HCT116 (cell line): ENCODE measurements at regions not wholly inside any gene's neighbourhood (a gene's known extent, or its start where the extent isn't known, plus 50 kb on each side); places are given as distances from the start of the nearest gene placed in this dataset.

Experiments
- ATAC-seq: fragments of 200-7000 bp; cut with Tn5 transposase; 2 replicates; pipeline ENCODE4 v1.9.1; 2020; ENCODE audit warnings: mild to moderate bottlenecking, moderate library complexity
- BruUV-seq: library from RNA; stranded (reverse); fragments of 400-500 nt; replicated peaks from 2 replicates; lab custom pipeline; 2021; lab: Mats Ljungman, UMichigan
- CTCF ChIA-PET: fragments of 300-600 bp; sonication (Branson Sonifier 250); formaldehyde crosslinking; loops from one replicate; lab custom pipeline; 2021; ENCODE audit warnings: antibody characterized with exemption; lab: Charles Lee
- POLR2A ChIA-PET: fragments of 300-600, 350-600 bp; sonication (Branson Sonifier 250); formaldehyde crosslinking; loops from one replicate; lab custom pipeline; 2021; ENCODE audit warnings: antibody characterized with exemption; lab: Charles Lee
- RAD21 ChIA-PET, 2 experiments: fragments of 300-600 bp; sonication (Branson Sonifier 250); formaldehyde crosslinking; loops; one replicate each; lab custom pipeline; 2023; ENCODE audit warnings: low total read pairs in 2 of 2; ENCODE audit not compliant: uncharacterized antibody in 2 of 2, unreplicated experiment in 2 of 2, low non-redundant PET in 1 of 2; lab: Charles Lee
- DNase-seq: peaks from one replicate; pipeline ENCODE4 v3.0.0-alpha.2; 2010; ENCODE audit warnings: low read depth, low spot score
- H2AFZ ChIP-seq: fragments of 200-600 bp; shearing (Covaris generic), sonication (generic); 2 replicates; pipeline ENCODE4 v1.6.1; 2017; ENCODE audit warnings: low read depth, mixed run types, mixed read lengths, antibody characterized with exemption, low read length; ENCODE audit not compliant: poor library complexity, severe bottlenecking
- H3K27ac ChIP-seq: 2 replicates; pipeline ENCODE4 v1.5.1; 2012; ENCODE audit warnings: low read depth, low read length
- H3K27me3 ChIP-seq: fragments of 200-600 bp; sonication (generic); 2 replicates; pipeline ENCODE4 v1.6.1; 2016; ENCODE audit warnings: mixed run types, low read length, mixed read lengths; ENCODE audit not compliant: insufficient read depth
- H3K36me3 ChIP-seq, 2 experiments: fragments of 200-500 bp in 1 of 2; fragments of 200-600 bp in 1 of 2; sonication (Bioruptor generic) in 1 of 2; sonication (generic) in 1 of 2; 2 replicates each; pipeline versions ENCODE4 v1.5.1 to v1.6.1; 2014 to 2016; ENCODE audit warnings: low read length in 2 of 2, inconsistent platforms in 1 of 2, mixed read lengths in 1 of 2, mixed run types in 1 of 2; ENCODE audit not compliant: insufficient read depth in 2 of 2, control insufficient read depth in 1 of 2
- H3K4me1 ChIP-seq, 2 experiments: fragments of 200-600 bp in 1 of 2; sonication (generic) in 1 of 2; 2 replicates each; pipeline versions ENCODE4 v1.5.1 to v1.6.1; 2012 to 2017; ENCODE audit warnings: low read length in 2 of 2, inconsistent platforms in 1 of 2, mild to moderate bottlenecking in 1 of 2, mixed read lengths in 1 of 2, mixed run types in 1 of 2, moderate library complexity in 1 of 2; ENCODE audit not compliant: insufficient read depth in 2 of 2, control insufficient read depth in 1 of 2
- H3K4me2 ChIP-seq: fragments of 200-600 bp; sonication (generic); 2 replicates; pipeline ENCODE4 v1.6.1; 2017; ENCODE audit warnings: mixed run types, low read length, mixed read lengths
- H3K4me3 ChIP-seq, 2 experiments: fragments of 200-600 bp in 1 of 2; sonication (generic) in 1 of 2; replicated peaks in 1 of 2; 2 replicates each; pipeline ENCODE4 v1.5.1; 2011 to 2016; ENCODE audit warnings: low read length in 2 of 2, control low read depth in 1 of 2, low read depth in 1 of 2, mild to moderate bottlenecking in 1 of 2, mixed read lengths in 1 of 2, mixed run types in 1 of 2
- H3K79me2 ChIP-seq: fragments of 200-600 bp; sonication (generic); 2 replicates; pipeline ENCODE4 v1.6.1; 2017; ENCODE audit warnings: mild to moderate bottlenecking, mixed run types, low read length, moderate library complexity, mixed read lengths; ENCODE audit not compliant: insufficient read depth
- H3K9ac ChIP-seq: fragments of 200-600 bp; sonication (generic); 2 replicates; pipeline ENCODE4 v1.6.1; 2016; ENCODE audit warnings: low read length, mixed read lengths
- H3K9me2 ChIP-seq: fragments of 200-600 bp; sonication (generic), shearing (Covaris generic); 2 replicates; pipeline ENCODE4 v1.6.1; 2017; ENCODE audit warnings: mixed run types, mild to moderate bottlenecking, moderate library complexity; ENCODE audit not compliant: insufficient read depth
- H3K9me3 ChIP-seq, 2 experiments: fragments of 200-500 bp in 1 of 2; fragments of 200-600 bp in 1 of 2; sonication (Bioruptor generic) in 1 of 2; sonication (generic) in 1 of 2; 2 replicates each; pipeline ENCODE4 v1.6.1; 2014 to 2017; ENCODE audit warnings: low read length in 2 of 2, mixed read lengths in 2 of 2, inconsistent platforms in 1 of 2, low read depth in 1 of 2, mild to moderate bottlenecking in 1 of 2, mixed run types in 1 of 2, moderate library complexity in 1 of 2; ENCODE audit not compliant: control insufficient read depth in 1 of 2, insufficient read depth in 1 of 2
- H4K20me1 ChIP-seq: fragments of 200-600 bp; sonication (generic), shearing (Covaris generic); 2 replicates; pipeline ENCODE4 v1.6.1; 2017; ENCODE audit warnings: mixed run types, mild to moderate bottlenecking, moderate library complexity; ENCODE audit not compliant: insufficient read depth
- CBX3 ChIP-seq: IDR thresholded peaks from 2 replicates; pipeline ENCODE4 v1.6.1; 2012; ENCODE audit warnings: low read depth
- EGR1 ChIP-seq: IDR thresholded peaks from 2 replicates; pipeline ENCODE4 v1.6.1; 2012; ENCODE audit warnings: low read depth
- EZH2 ChIP-seq: fragments of 200-600 bp; sonication (generic); IDR thresholded peaks from 2 replicates; pipeline ENCODE4 v1.6.1; 2017; ENCODE audit warnings: antibody characterized with exemption, mixed run types
- FOSL1 ChIP-seq: IDR thresholded peaks from 2 replicates; pipeline ENCODE4 v1.6.1; 2012; ENCODE audit warnings: low read depth
- SIN3A ChIP-seq: IDR thresholded peaks from 2 replicates; pipeline ENCODE4 v1.6.1; 2012; ENCODE audit warnings: low read depth
- SP1 ChIP-seq: IDR thresholded peaks from 2 replicates; pipeline ENCODE4 v1.6.1; 2012; ENCODE audit warnings: low read depth
- ZFX ChIP-seq: fragments of 450-650 bp; IDR thresholded peaks from 2 replicates; pipeline ENCODE4 v1.6.1; 2017
- intact Hi-C: fragments of 100-400 bp; cut with micrococcal nuclease; formaldehyde crosslinking; loops from 2 replicates; pipeline ENCODE4 v1.10.0; 2022
- TF ChIP-seq, protein P1 (sequence below): IDR thresholded peaks from 2 replicates; pipeline ENCODE4 v1.6.1; 2011; ENCODE audit warnings: mild to moderate bottlenecking, low read length, moderate library complexity; ENCODE audit not compliant: insufficient replicate concordance; ENCODE audit errors: extremely low read depth

DNA sequence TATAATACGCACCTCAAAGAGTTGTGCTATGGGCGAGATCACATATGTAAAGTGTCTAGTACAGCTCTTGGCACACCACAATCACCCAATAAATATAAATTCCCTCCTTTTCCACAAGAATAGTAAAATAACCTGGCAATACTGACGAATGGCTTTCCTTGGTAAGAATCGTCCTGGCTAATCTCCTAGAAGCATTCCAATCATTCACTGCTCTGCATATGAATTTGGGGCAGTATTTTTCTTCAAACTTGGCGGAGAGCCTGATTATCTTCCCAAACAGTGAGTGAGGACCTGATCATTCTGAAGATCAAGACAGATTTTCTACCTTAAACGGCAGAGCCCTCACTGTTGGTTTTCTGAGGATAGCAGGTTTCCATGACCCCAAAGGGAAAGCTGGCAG lies 96.0 kb downstream of the TMEM215 start:
- H3K4me3 ChIP-seq = no peak overlapping the region
- no peak for DNase-seq
- H4K20me1 ChIP-seq = no peaks in the 10 kb centered on the region
- no peaks in the 10 kb centered on the region for H3K36me3 ChIP-seq
- TF ChIP-seq SP1 (no peak), CBX3 (no peak), FOSL1 (no peak)
- TF ChIP-seq, all 23 proteins: peak for 0
- no peaks in the 10 kb centered on the region for H3K27me3 ChIP-seq
- H3K9ac ChIP-seq = no peak overlapping the region
- no peaks in the 10 kb centered on the region for H3K4me1 ChIP-seq
- CTCF ChIA-PET = no interaction called here
- intact Hi-C loops = no loop called here
- no TSS peak for BruUV-seq
- H3K4me2 ChIP-seq = no peak overlapping the region
- H3K9me2 ChIP-seq = no peaks in the 10 kb centered on the region
- no peak overlapping the region for H3K27ac ChIP-seq
- no peak for ATAC-seq
- H2AFZ ChIP-seq = no peak overlapping the region
- no peaks in the 10 kb centered on the region for H3K79me2 ChIP-seq
- H3K9me3 ChIP-seq = no peaks in the 10 kb centered on the region
- POLR2A ChIA-PET = no interaction called here
- RAD21 ChIA-PET = no interaction called here

DNA sequence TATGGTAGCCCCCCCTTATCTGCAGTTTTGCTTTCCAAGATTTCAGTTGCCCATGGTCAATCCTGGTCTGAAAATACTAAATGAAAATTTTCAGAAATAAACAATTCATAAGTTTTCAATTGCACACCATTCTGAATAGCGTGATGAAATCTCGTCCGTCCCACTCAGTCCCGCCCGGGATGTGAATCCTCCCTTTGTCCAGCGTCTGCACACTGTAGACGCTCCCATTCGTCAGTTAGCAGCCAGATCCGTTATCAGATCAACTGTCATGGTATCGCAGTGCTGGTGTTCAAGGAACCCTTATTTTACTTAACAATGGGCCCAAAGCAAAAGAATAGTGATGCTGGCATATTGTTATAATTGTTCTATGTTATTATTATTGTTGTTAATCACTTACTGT lies 98.6 kb downstream of the TMEM215 start:
- no peak overlapping the region for H2AFZ ChIP-seq
- H3K27ac ChIP-seq = no peak overlapping the region
- no peaks in the 10 kb centered on the region for H3K4me1 ChIP-seq
- H3K9me3 ChIP-seq = no peaks in the 10 kb centered on the region
- POLR2A ChIA-PET = no interaction called here
- intact Hi-C loops = no loop called here
- H3K4me2 ChIP-seq = no peak overlapping the region
- H3K79me2 ChIP-seq = no peaks in the 10 kb centered on the region
- H4K20me1 ChIP-seq = no peaks in the 10 kb centered on the region
- no peaks in the 10 kb centered on the region for H3K27me3 ChIP-seq
- H3K9ac ChIP-seq = no peak overlapping the region
- H3K36me3 ChIP-seq = no peaks in the 10 kb centered on the region
- CTCF ChIA-PET = no interaction called here
- H3K9me2 ChIP-seq = no peaks in the 10 kb centered on the region
- RAD21 ChIA-PET = no interaction called here
- no peak for TF ChIP-seq SIN3A
- TF ChIP-seq EZH2 = no peak
- no peak for TF ChIP-seq EGR1
- TF ChIP-seq, protein P1, sequence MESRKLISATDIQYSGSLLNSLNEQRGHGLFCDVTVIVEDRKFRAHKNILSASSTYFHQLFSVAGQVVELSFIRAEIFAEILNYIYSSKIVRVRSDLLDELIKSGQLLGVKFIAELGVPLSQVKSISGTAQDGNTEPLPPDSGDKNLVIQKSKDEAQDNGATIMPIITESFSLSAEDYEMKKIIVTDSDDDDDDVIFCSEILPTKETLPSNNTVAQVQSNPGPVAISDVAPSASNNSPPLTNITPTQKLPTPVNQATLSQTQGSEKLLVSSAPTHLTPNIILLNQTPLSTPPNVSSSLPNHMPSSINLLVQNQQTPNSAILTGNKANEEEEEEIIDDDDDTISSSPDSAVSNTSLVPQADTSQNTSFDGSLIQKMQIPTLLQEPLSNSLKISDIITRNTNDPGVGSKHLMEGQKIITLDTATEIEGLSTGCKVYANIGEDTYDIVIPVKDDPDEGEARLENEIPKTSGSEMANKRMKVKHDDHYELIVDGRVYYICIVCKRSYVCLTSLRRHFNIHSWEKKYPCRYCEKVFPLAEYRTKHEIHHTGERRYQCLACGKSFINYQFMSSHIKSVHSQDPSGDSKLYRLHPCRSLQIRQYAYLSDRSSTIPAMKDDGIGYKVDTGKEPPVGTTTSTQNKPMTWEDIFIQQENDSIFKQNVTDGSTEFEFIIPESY = no peak
- no peak for TF ChIP-seq ZFX
- no peak for TF ChIP-seq CBX3
- TF ChIP-seq, all 23 proteins: peak for 0
- H3K4me3 ChIP-seq = no peak overlapping the region
- no peak for DNase-seq
- no TSS peak for BruUV-seq
- ATAC-seq = no peak
